Choroid plexus epithelial cell (primary cell): ENCODE measurements at regions not wholly inside any gene's neighbourhood (a gene's known extent, or its start where the extent isn't known, plus 50 kb on each side); places are given as distances from the start of the nearest gene placed in this dataset.
A peak's percentile ranks its signal among the peaks of the same experiment; 100 is the strongest.

Source experiments
- DNase-seq: peaks from one replicate; pipeline ENCODE4 v3.0.0-alpha.2; 2010; ENCODE audit warnings: low read depth
- H3K4me3 ChIP-seq: 2 replicates; pipeline ENCODE4 v1.5.1; 2011; ENCODE audit warnings: low read depth, mild to moderate bottlenecking, control low read depth, low read length, moderate library complexity
- TF ChIP-seq, protein P1 (sequence below): conservative IDR thresholded peaks from 2 replicates; pipeline ENCODE4 v1.5.1; 2011; ENCODE audit warnings: low read depth, mild to moderate bottlenecking, control low read depth, inconsistent platforms, low read length, moderate library complexity

DNA sequence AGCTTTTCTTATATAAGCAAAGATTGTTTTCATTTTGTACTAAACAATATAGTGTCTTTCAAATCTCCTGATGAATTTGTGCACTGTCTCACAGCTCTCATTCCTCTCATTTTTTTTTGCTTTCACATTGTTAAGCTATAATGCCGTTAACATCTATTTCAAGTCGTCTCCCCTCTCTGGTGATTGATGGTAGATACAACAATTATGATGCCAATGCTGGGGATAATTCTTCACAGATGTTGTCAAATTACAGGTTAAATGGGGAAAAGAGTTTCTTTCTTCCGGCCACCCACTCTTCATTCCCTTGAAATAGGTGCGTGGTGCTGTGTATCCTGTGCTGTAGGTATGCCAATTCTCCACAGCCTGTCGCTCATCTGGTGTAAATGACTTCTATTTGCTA, 1053.7 kb upstream of the ZEB2 start:
- DNase-seq, result no peak
- H3K4me3 ChIP-seq, result no peak overlapping the region
- TF ChIP-seq, protein P1, sequence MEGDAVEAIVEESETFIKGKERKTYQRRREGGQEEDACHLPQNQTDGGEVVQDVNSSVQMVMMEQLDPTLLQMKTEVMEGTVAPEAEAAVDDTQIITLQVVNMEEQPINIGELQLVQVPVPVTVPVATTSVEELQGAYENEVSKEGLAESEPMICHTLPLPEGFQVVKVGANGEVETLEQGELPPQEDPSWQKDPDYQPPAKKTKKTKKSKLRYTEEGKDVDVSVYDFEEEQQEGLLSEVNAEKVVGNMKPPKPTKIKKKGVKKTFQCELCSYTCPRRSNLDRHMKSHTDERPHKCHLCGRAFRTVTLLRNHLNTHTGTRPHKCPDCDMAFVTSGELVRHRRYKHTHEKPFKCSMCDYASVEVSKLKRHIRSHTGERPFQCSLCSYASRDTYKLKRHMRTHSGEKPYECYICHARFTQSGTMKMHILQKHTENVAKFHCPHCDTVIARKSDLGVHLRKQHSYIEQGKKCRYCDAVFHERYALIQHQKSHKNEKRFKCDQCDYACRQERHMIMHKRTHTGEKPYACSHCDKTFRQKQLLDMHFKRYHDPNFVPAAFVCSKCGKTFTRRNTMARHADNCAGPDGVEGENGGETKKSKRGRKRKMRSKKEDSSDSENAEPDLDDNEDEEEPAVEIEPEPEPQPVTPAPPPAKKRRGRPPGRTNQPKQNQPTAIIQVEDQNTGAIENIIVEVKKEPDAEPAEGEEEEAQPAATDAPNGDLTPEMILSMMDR, result no peak

- no peak overlapping the region for H3K4me3 ChIP-seq
- TF ChIP-seq, protein P1, result no peak
- DNase-seq, result no peak
Measured at GRCh38 chr2:145572238-145572637, 1052.3 kb upstream of the ZEB2 start.

- peak; percentile 29 for DNase-seq
- TF ChIP-seq, protein P1, result no peak
- no peak overlapping the region for H3K4me3 ChIP-seq
Measured at GRCh38 chr2:145569108-145569507, 1049.2 kb upstream of the ZEB2 start.

GRCh38 chr2:145563741-145564615, 1044.1 kb upstream of the ZEB2 start:
- TF ChIP-seq, protein P1, result no peak
- peak; percentile 48 for DNase-seq
- H3K4me3 ChIP-seq, result no peak overlapping the region

DNA sequence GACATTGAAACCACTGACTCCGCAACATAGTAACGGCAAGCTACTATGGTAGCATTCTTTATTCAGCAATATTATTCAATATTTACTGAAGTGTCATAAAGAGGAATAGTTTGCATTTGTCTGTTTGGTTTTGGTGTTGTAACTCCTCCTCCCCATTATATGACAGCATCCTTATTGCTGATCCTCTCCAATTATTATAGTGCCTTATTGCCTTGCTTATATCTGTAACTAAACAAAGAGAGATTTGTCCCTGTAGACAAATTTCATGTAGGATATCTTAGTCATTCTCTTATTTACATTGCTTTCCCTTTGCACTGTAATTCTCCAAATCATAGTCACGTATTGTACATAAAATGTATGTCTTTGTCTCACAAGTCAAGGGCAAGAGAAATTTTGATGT, 1041.2 kb upstream of the ZEB2 start:
- TF ChIP-seq, protein P1, result no peak
- no peak for DNase-seq
- no peak overlapping the region for H3K4me3 ChIP-seq

DNA sequence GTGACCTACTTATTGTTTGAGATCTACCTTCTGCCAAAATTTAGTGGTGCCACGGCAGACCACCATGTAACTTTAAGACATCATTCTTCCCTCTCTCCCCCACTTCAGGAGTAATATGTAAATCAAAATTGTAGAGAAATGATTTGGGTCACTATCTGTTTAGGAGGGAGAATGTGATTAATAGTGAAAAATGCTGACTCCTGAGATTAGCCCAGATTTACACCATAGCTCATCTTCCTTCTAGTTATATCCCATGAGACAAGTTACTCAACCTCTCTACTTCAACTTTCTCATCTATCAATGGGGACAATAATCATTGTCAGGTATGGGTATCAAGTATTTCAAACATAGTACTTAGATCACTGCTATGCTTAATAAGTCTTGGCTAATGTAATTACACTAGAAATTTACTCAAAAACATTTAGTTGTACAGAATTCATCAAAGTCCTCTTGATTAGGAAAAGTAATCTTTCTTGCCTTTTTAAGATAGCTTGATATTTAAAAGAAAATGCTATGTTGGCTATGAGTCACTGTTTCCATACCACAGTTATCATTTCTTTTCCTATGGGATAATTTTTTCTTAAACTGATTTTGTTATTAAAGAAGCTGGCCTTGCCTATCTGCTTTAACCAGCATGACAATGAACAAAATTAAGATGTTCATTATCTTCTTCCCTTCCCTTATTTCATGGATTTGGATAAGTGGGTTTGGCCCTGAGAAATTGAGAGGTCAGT, 1038.9 kb upstream of the ZEB2 start:
- TF ChIP-seq, protein P1, result no peak
- DNase-seq, result no peak
- H3K4me3 ChIP-seq, result no peak overlapping the region

GRCh38 chr2:145555360-145555759, 1035.4 kb upstream of the ZEB2 start:
- TF ChIP-seq, protein P1, result no peak
- DNase-seq, result no peak
- no peak overlapping the region for H3K4me3 ChIP-seq
